B cell (primary cell): ENCODE measurements at regions not wholly inside any gene's neighbourhood (a gene's known extent, or its start where the extent isn't known, plus 50 kb on each side); places are given as distances from the start of the nearest gene placed in this dataset.

Experiments used
- ATAC-seq: fragments of 200-7000 bp; cut with Tn5 transposase; one replicate; pipeline ENCODE4 v1.10.0; 2021; ENCODE audit warnings: low read depth, mild to moderate bottlenecking, moderate number of reproducible peaks, moderate library complexity
- CTCF ChIA-PET: fragments of 350-600 bp; sonication (Branson Sonifier 250); formaldehyde crosslinking; loops from one replicate; lab custom pipeline; 2021; ENCODE audit warnings: antibody characterized with exemption, inconsistent platforms; lab: Charles Lee
- POLR2A ChIA-PET: fragments of 350-600 bp; sonication (Branson Sonifier 250); formaldehyde crosslinking; loops from one replicate; lab custom pipeline; 2021; ENCODE audit warnings: antibody characterized with exemption; lab: Charles Lee
- DNase-seq: peaks from one replicate; pipeline ENCODE4 v3.0.0; 2013
- H2AFZ ChIP-seq: 2 replicates; pipeline ENCODE4 v1.6.1; 2012; ENCODE audit warnings: mild to moderate bottlenecking, low read depth, low read length; ENCODE audit not compliant: insufficient read depth, poor library complexity, severe bottlenecking
- H3K27ac ChIP-seq, 2 donors: 1 replicate in 1 of 2; 2 replicates in 1 of 2; pipeline ENCODE4 v1.5.1; 2012 to 2013; ENCODE audit warnings: low read length in 2 of 2, mild to moderate bottlenecking in 2 of 2, moderate library complexity in 1 of 2
- H3K27me3 ChIP-seq, 4 experiments: fragments of 200-600 bp in 1 of 4; sonication (generic) in 1 of 4; replicated peaks in 1 of 4; 1 replicate in 2 of 4; 2 replicates in 2 of 4; pipeline versions ENCODE4 v1.6.1 to v1.7.0; 2013 to 2016; ENCODE audit warnings: low read length in 3 of 4, mild to moderate bottlenecking in 2 of 4, mixed read lengths in 1 of 4, moderate library complexity in 1 of 4; ENCODE audit not compliant: insufficient read depth in 4 of 4, control insufficient read depth in 3 of 4; ENCODE audit errors: control extremely low read depth in 1 of 4
- H3K36me3 ChIP-seq, 2 experiments: replicated peaks in 1 of 2; 1 replicate in 1 of 2; 2 replicates in 1 of 2; pipeline versions ENCODE4 v1.6.1 to v1.7.1; 2013; ENCODE audit warnings: low read length in 1 of 2; ENCODE audit not compliant: insufficient read depth in 2 of 2, control insufficient read depth in 1 of 2; ENCODE audit errors: control extremely low read depth in 1 of 2, extremely low read depth in 1 of 2
- H3K4me1 ChIP-seq, 2 donors: fragments of 200-600 bp in 1 of 2; sonication (generic) in 1 of 2; 1 replicate in 1 of 2; 2 replicates in 1 of 2; pipeline versions ENCODE4 v1.5.1 to v1.6.1; 2013 to 2017; ENCODE audit warnings: low read length in 2 of 2; ENCODE audit not compliant: control insufficient read depth in 2 of 2, insufficient read depth in 2 of 2
- H3K4me2 ChIP-seq: replicated peaks from 2 replicates; pipeline ENCODE3; 2012; ENCODE audit warnings: mild to moderate bottlenecking, low read depth, low read length; ENCODE audit not compliant: poor library complexity, severe bottlenecking
- H3K4me3 ChIP-seq, 5 experiments: fragments of 200-600 bp in 1 of 5; sonication (generic) in 1 of 5; 1 replicate in 3 of 5; 2 replicates in 2 of 5; pipeline versions ENCODE4 v1.5.1 to v1.7.0; 2011 to 2016; ENCODE audit warnings: low read length in 4 of 5, mild to moderate bottlenecking in 4 of 5, low read depth in 2 of 5, control low read depth in 1 of 5, moderate library complexity in 1 of 5; ENCODE audit not compliant: insufficient read depth in 1 of 5; ENCODE audit errors: control extremely low read depth in 1 of 5, extremely low read depth in 1 of 5
- H3K79me2 ChIP-seq: fragments of 200-600 bp; sonication (generic); one replicate; pipeline ENCODE4 v1.6.0; 2016; ENCODE audit warnings: low read length; ENCODE audit not compliant: control insufficient read depth, insufficient read depth
- H3K9ac ChIP-seq: fragments of 200-600 bp; sonication (generic); 2 replicates; pipeline ENCODE4 v1.6.1; 2017; ENCODE audit warnings: mild to moderate bottlenecking, low read length, moderate library complexity
- H3K9me3 ChIP-seq, 3 donors: one replicate each; pipeline versions ENCODE4 v1.6.1 to v1.7.1; 2013; ENCODE audit warnings: low read length in 2 of 3; ENCODE audit not compliant: control insufficient read depth in 2 of 3, insufficient read depth in 1 of 3; ENCODE audit errors: control extremely low read depth in 1 of 3
- H4K20me1 ChIP-seq: 2 replicates; pipeline ENCODE4 v1.6.0; 2012; ENCODE audit warnings: mild to moderate bottlenecking, low read length; ENCODE audit not compliant: insufficient read depth, control insufficient read depth, poor library complexity, severe bottlenecking
- H3K27ac Mint-ChIP-seq: one replicate; pipeline ENCODE4 v1.8.0; 2021; ENCODE audit warnings: mixed read lengths
- H3K27me3 Mint-ChIP-seq: one replicate; pipeline ENCODE4 v1.8.0; 2021; ENCODE audit warnings: mixed read lengths
- H3K4me1 Mint-ChIP-seq: one replicate; pipeline ENCODE4 v1.8.0; 2021; ENCODE audit warnings: mixed read lengths
- H3K4me3 Mint-ChIP-seq: one replicate; pipeline ENCODE4 v1.8.0; 2021; ENCODE audit warnings: mixed read lengths
- H3K9me3 Mint-ChIP-seq: one replicate; pipeline ENCODE4 v1.8.0; 2022; ENCODE audit warnings: mixed read lengths; ENCODE audit not compliant: insufficient read depth
- EZH2 ChIP-seq: IDR thresholded peaks from 2 replicates; pipeline ENCODE4 v1.6.1; 2012; ENCODE audit warnings: borderline replicate concordance, low read depth, mild to moderate bottlenecking, moderate library complexity, low read length; ENCODE audit not compliant: insufficient read depth, poor library complexity, severe bottlenecking
- WGBS: methylation state at CpG from one replicate; pipeline ENCODE4 v1.1.5; 2013; ENCODE audit warnings: missing lambda C conversion rate; ENCODE audit not compliant: insufficient coverage; 5-methylcytosine and 5-hydroxymethylcytosine counted together
- intact Hi-C: fragments of 100-400 bp; cut with micrococcal nuclease; formaldehyde crosslinking; loops from one replicate; pipeline ENCODE4 v1.10.0; 2022
- TF ChIP-seq, protein P1 (sequence below): fragments of 200-600 bp; IDR thresholded peaks from one replicate; pipeline ENCODE4 v1.8.0; 2022; ENCODE audit warnings: antibody characterized with exemption, mild to moderate bottlenecking

DNA sequence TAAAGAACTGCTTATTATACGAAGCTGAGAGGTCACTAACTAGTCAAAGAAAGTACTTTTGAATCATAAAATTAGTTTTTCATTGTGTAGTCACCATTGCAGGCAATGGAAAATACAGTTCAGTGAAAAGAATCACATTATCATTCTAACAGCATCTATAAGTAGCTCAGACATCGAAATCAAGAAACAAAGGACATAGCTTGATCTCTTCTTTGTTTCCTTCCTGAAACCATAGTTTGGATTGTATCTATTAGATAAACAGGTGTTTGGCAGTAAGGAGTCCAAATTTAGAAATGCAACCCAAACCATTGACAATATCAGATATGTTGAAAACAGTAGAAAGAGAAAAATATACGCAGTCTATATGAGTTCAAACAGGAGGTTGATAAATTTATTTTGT, 697.3 kb downstream of the TFAP2A start:
- ChIA-PET CTCF (no interaction called here), POLR2A (no interaction called here)
- no peaks in the 10 kb centered on the region for H3K27me3 Mint-ChIP-seq
- H3K4me1 Mint-ChIP-seq, result no peaks in the 10 kb centered on the region
- H3K4me3 Mint-ChIP-seq, result no peak overlapping the region
- no peak overlapping the region for H2AFZ ChIP-seq
- no peaks in the 10 kb centered on the region for H3K9me3 ChIP-seq
- intact Hi-C loops, result no loop called here
- H3K9ac ChIP-seq, result no peak overlapping the region
- no peak overlapping the region for H3K4me2 ChIP-seq
- DNase-seq (no peak), ATAC-seq (no peak)
- no peaks in the 10 kb centered on the region for H4K20me1 ChIP-seq
- H3K4me3 ChIP-seq, result no peak overlapping the region
- no peaks in the 10 kb centered on the region for H3K27me3 ChIP-seq
- H3K36me3 ChIP-seq, result no peaks in the 10 kb centered on the region
- H3K79me2 ChIP-seq, result no peaks in the 10 kb centered on the region
- no peaks in the 10 kb centered on the region for H3K9me3 Mint-ChIP-seq
- WGBS, result no CpG with 5 or more reads among the region's 3 CpGs
- H3K27ac ChIP-seq, result no peak overlapping the region
- H3K4me1 ChIP-seq, result no peaks in the 10 kb centered on the region
- TF ChIP-seq EZH2, result no peak
- TF ChIP-seq, protein P1, sequence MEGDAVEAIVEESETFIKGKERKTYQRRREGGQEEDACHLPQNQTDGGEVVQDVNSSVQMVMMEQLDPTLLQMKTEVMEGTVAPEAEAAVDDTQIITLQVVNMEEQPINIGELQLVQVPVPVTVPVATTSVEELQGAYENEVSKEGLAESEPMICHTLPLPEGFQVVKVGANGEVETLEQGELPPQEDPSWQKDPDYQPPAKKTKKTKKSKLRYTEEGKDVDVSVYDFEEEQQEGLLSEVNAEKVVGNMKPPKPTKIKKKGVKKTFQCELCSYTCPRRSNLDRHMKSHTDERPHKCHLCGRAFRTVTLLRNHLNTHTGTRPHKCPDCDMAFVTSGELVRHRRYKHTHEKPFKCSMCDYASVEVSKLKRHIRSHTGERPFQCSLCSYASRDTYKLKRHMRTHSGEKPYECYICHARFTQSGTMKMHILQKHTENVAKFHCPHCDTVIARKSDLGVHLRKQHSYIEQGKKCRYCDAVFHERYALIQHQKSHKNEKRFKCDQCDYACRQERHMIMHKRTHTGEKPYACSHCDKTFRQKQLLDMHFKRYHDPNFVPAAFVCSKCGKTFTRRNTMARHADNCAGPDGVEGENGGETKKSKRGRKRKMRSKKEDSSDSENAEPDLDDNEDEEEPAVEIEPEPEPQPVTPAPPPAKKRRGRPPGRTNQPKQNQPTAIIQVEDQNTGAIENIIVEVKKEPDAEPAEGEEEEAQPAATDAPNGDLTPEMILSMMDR, result no peak
- no peak overlapping the region for H3K27ac Mint-ChIP-seq

DNA sequence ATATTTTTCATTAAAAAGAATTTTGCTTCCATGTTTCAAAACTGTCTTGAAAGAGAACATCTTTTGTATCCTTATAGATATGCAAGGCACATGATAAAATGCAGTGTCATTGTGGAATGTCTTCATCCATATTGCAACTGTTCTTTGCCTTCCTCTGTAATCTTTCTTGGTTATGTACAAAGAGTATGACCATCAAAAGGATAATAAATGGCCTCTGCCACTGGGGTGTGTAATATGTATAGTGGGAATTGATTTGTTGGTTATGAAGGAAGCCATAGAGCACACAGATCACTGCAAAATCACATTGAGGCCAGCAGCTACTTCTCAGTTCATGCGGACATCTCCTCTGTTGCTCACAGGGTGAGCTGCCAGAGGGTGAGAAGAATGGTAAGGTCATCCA, 703.5 kb downstream of the TFAP2A start:
- ChIA-PET POLR2A (no interaction called here), CTCF (no interaction called here)
- no peaks in the 10 kb centered on the region for H4K20me1 ChIP-seq
- H3K4me3 ChIP-seq, result no peak overlapping the region
- no peak for ATAC-seq
- no peak overlapping the region for H3K27ac ChIP-seq
- no peaks in the 10 kb centered on the region for H3K27me3 ChIP-seq
- H3K4me3 Mint-ChIP-seq, result no peak overlapping the region
- H3K4me1 Mint-ChIP-seq, result no peaks in the 10 kb centered on the region
- no CpG with 5 or more reads among the region's 1 CpG for WGBS
- no peaks in the 10 kb centered on the region for H3K36me3 ChIP-seq
- no peak overlapping the region for H3K9ac ChIP-seq
- H3K27me3 Mint-ChIP-seq, result no peaks in the 10 kb centered on the region
- TF ChIP-seq, protein P1, result no peak
- TF ChIP-seq EZH2, result no peak
- no peaks in the 10 kb centered on the region for H3K79me2 ChIP-seq
- intact Hi-C loops, result no loop called here
- H3K4me2 ChIP-seq, result no peak overlapping the region
- H3K9me3 Mint-ChIP-seq, result no peaks in the 10 kb centered on the region
- H3K9me3 ChIP-seq, result no peaks in the 10 kb centered on the region
- no peaks in the 10 kb centered on the region for H3K4me1 ChIP-seq
- no peak overlapping the region for H3K27ac Mint-ChIP-seq
- no peak for DNase-seq
- no peak overlapping the region for H2AFZ ChIP-seq
